Activated CD8-positive, alpha-beta memory T cell treated with anti-CD3 and anti-CD28 coated beads, Interleukin-2, amount 50 U/mL, for 1 hour (primary cell): ENCODE measurements at regions not wholly inside any gene's neighbourhood (a gene's known extent, or its start where the extent isn't known, plus 50 kb on each side); places are given as distances from the start of the nearest gene placed in this dataset.

ENCODE experiments used
- DNase-seq: peaks from one replicate; pipeline ENCODE4 v3.0.0-alpha.2; 2020; ENCODE audit errors: extremely low read depth

GRCh38 chr9:18348083-18348475 is 125.9 kb upstream of the ADAMTSL1 start:
- no peak for DNase-seq

- no peak for DNase-seq
These were observed 124.4 kb upstream of the ADAMTSL1 start for GRCh38 chr9:18349530-18349929.

DNA sequence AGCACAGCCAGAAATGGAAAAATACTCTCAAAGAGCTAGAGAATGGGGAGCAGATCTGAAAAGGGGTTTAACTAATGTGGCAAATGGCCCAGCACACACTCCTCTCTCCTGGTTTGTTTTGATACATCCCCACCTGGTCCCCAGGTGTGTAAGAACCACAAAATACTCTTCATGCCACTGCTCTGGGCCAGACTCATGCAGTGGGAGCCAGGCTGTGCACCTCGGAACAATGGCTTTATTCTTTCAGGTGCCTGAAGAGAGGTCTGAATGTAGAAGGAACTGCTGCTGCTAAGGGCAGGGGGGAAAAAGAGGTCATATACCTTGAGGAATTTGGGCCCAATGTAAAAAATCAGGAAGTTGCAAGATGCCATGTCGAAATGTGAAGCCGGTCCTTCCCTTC is 123.9 kb upstream of the ADAMTSL1 start:
- no peak for DNase-seq

DNA sequence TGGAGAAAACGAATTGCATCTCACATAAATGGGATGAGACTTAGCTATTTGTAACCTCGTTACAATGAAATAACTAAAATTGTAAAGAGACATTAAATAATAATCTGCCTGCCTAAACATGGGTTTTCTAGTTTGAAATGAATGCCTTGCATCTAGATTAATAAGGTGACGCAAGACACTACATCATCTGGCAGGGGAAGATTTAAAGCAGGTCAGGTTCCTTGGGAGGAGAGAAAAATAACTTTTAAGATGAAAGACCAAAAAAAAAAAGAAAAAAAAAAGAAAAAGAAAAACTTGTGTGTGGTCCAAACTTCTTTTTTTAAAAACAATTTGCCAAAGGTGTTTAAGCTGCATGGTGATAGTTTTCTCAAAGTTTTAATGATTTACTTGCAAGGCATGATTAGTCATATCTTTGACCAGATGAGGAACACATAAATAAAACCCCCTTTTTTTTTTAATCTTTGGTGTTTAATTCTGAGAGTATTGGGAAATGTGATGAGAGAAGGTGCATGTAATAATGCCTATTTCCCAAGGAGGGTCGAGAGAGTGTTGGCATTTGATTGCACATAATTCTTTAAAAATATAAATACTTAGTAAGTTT is 122.9 kb upstream of the ADAMTSL1 start:
- DNase-seq: no peak

GRCh38 chr9:18352711-18353110 is 121.2 kb upstream of the ADAMTSL1 start:
- DNase-seq: no peak

DNA sequence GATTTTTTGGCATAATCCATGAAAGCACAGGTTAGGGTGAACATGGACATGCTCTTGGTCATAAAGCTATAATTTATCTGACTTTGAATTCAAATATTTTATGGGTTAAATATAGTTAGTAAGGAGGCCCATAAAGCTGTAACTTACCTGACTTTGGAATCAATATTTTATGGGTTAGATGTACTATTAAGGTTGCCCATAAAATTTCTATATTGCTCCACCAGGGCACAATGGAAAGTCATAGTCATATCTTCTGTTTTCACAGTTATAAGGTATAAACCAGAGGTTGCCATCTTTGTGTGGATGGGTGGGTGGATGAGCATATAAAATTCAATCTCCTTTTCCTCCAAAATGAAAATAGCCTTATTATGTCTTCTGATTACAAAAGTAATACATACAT is 120.5 kb upstream of the ADAMTSL1 start:
- no peak for DNase-seq

DNA sequence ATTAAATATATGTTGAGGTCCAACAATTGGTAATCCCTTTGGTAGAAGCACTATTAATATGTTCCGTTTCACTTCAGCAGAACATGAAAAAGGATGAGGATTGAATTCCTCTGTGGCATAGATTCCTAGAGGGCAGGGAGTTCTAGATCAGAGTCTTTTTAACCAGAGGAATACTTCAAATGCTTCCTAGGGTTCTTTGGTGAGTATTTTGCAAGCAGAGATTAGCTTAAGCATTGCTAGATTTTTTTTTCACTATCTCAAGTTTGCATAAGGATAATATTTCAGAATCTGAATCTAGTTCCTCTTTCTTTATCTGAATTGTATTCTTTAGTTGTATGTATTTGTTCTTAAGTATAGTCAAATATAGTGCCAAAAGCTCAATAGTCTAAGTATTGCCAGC is 116.6 kb upstream of the ADAMTSL1 start:
- no peak for DNase-seq

- DNase-seq: no peak
These were observed 115.6 kb upstream of the ADAMTSL1 start for GRCh38 chr9:18358325-18358724.

DNA sequence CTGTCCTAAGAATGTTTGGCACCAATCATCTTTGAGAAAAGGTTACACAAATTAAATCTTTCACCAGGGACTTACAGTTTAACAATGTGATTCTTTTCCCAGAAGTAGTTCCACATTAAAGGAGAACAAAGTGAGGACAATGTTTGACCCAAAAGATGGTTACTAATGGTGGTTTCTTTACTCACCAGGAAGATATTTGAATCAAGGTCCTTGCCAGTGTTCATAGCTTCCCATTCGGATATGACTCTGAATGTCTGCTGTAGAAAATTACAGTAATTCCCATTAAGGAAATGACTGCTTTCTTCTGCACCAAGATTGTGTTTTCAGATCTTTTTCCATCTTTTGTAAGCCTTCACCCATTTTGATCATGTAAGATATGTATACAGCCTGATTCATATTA is 114.6 kb upstream of the ADAMTSL1 start:
- DNase-seq: no peak

DNA sequence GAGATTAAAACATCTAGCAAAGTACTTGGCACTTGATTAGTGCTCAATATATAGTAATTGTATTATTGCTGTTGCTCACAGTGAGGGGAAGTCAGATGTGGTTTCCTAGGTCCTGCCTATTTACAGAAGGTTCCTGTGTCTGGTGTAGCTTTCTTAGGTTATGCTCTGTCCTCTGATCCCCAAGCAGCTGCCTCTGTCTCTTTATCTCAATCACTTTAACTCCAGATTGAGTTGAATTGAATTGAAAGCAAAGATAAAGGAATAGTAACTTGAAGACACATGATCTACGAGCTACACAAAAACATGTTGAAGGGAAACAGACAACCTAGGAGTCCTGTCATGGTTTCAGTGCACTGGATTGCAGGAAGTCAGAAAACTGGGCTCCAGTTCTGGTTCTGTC is 113.9 kb upstream of the ADAMTSL1 start:
- no peak for DNase-seq

DNA sequence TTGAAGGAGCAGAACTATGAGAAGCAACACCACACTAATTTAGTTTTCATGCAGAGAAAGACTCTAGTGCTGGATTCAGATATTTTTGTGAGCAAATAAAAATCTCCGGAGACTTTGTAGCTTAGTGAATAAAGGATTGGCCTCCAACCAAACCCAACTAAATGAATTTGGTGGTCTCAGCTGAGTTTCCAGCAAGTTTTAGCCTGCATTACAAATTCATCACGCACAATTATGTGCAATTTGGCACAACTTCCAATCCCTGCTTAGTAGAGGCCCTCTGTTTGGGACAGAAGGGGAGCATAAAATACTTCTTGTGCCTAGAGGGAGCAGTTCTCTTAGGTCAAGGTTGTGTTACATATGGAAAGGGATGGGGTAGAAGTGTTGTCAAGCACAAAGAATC is 112.3 kb upstream of the ADAMTSL1 start:
- no peak for DNase-seq

- DNase-seq: no peak
These were observed 111.8 kb upstream of the ADAMTSL1 start for GRCh38 chr9:18362166-18362565.

DNA sequence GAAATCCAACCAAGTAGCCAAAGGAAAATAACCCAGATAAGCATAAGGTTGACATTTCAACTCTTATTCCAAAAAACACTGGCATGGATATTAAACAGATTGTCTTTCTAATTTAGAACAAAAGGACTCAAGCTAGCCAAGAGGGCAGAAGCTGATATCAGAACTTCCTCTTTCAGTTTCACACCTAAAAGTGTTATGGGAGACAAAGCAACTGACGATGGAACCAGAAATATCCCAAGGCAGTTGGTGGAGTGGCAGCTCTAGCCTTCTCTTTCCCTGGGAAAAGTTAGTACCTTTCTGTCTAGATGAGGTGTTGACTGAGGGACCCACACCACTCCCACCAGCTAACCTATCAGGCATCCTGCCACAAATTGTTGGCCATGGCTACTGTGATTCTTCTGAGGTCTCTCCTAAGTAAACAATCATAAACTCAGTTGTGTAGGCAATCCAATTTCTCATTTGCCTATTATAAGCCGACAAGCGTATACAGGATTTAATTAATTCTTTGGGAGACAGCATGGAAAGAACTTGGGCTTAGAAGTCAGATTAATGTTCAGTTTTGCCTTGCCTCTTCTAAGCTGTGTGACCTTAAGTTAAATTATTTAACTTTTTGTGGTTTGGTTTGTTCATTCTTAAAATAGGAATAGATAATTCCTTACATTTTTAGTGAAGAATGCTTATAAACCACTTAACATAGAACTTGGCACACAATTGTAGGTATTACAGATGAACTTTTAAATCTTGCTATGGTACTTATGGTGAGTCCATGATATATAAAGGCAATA is 110.9 kb upstream of the ADAMTSL1 start:
- DNase-seq: no peak

GRCh38 chr9:18365651-18366050 is 108.3 kb upstream of the ADAMTSL1 start:
- no peak for DNase-seq

DNA sequence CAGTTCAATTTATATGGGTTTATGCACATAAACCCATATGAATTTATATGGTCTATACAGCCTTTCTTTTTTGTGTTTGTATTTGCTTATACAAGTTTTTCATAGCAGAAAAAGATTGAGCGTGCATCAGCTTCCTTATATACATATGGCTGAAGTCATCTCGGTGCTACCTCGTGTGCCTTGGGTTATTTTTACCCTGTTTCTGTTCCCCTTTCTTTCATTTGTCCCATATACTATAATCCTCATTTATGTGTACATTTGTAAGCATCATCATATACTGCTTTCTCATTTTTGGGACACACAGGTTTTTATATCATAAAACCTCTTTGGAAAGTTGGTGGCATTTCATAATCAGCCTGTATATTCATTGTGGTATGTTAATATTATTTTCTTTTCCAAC is 107.8 kb upstream of the ADAMTSL1 start:
- DNase-seq: no peak

DNA sequence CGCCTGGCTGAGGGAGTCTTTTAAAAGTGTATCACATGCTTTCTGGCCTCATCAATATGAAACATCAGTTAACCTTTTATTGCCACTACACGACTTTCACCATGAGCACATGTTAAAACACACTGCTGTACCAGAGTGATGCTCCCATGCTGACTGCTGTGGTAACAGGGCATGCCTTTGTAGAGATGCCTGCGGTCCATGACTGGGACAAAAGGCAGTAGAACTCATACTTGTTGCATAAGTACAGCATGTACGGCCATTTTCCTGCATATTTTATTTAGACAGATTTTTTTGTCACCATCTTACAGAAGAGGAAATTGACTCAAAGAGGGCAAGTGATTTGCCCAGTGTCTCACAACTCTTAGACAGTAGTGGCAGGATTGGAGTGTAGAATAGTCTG is 105.7 kb upstream of the ADAMTSL1 start:
- no peak for DNase-seq

DNA sequence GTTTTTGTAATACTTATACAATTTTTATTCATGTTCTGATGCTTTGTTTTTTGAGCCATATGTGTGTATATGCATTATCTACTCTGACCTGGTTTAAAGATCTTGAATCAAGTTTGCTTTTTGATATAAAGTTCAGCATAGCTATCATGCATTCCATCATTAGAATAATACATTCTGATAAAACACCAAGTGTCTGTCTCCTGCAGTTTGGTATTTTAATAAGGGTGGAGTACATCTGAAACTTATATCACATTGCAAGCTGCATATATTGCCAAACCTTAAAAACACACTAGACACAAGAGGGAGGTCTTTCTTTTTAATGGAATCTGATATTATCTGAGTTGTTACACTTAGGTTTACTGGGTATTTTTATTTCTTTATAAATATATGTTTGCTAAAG is 102.8 kb upstream of the ADAMTSL1 start:
- DNase-seq: no peak

GRCh38 chr9:18371621-18372020 is 102.3 kb upstream of the ADAMTSL1 start:
- no peak for DNase-seq

DNA sequence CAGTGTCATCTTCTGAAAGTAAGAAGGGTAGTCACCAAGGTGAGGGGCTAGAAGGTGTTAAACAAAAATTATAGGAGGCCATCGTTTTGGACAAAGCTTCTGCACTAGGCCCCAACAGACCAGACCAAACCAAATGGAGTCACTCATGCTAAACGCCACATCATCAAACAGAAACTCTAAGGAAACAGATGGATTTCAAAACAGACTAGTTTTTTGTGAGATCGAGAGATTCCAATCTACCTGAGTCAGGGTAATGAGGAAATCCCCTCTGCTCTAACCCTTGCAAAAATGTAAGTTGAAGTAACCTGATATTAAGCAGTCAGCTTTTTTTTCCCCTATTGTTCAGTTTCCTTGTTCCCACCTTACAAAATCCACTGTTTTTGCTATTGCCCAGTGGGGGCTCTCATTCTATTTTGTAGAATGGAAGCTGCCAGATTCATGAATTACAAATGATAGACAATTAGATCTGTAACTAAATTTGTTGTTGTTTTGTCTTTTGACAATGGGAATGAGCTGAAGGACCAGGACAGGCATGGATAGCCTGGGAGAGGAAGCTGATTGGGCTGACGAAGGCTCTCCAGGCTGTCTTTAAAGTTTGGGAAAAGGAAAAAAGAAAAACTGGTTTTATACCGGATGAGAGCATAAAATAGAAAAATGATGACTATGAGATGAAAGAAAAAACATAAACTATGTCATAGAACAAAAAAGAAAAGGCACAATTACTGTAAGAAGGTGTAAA is 94.7 kb upstream of the ADAMTSL1 start:
- no peak for DNase-seq

DNA sequence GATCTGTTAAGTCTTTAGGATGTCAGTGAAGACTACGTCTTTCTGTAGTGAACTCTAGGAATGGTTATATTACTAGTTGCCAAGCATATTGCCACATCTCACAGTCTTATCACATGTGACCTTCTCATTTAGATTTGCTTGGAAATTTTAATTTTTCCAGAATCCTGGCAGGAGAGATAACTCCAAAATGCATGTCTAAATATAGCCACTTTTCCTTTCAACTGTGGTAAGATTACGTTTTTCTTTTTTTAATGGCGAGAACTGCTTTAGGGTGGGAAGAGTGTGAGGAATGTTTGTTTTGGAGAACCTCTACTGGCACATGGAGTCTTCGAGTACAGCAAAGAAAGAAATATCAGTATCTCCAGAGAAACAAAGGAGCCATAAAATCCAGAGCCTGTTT is 91.7 kb upstream of the ADAMTSL1 start:
- DNase-seq: no peak

DNA sequence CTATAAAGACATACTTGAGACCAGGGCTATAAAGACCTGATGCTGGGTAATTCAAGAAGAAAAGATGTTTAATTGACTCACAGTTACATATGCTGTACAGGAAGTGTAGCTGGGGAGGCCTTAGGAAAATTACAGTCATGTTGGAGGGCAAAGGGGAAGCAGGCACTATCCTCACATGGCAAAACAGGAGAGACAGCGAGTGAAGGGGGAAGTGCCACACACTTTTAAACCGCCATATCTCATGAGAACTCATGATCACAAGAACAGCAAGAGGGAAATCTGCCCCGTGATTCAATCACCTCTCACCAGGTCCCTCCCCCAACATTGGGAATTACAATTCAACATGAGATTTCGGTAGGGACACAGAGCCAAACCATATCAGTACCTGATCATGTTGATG is 89.9 kb upstream of the ADAMTSL1 start:
- DNase-seq: no peak

DNA sequence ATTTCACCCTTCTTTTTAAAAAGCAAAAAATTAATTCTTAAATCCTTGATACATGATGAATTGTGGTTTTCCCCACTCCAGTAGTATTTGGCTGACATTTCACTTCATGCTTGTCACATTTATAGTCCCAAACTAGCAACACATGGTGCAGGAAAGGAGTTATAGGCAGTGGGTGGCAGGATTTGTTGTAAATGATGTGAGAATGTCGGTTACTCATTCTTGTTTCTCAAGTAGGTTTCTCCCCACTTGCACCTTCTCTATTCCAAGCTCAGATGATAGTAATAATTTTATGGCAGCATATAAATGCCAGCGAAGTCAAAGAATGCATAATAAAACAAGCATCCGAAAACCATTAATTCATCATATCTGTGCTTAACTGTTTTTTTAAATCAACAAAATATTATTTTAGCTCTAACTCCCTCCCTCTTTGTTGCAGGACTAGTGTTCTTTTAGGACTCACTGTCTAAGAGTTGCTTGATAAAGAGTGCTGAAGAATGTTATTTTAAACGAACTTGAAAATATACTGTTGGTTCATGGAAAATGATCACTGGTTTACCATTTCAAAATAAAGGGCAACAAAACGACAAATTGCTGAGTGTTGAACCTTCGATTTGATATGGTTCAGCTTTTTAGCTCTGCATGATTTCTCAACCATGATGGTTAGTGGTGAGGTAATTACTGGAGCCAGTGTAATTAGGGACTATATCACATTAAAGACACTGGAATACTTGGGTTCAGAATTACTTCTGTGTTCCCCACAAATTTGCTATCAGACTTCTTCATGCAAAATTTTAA is 88.1 kb upstream of the ADAMTSL1 start:
- no peak for DNase-seq
